Esophagus squamous epithelium (tissue), 4 donors: ENCODE measurements at regions not wholly inside any gene's neighbourhood (a gene's known extent, or its start where the extent isn't known, plus 50 kb on each side); places are given as distances from the start of the nearest gene placed in this dataset.

Experiments used
- POLR2A ChIP-seq, 4 donors: fragments of 450-650 bp; IDR thresholded peaks; one replicate each; pipeline ENCODE4 v1.6.1; 2017; ENCODE audit warnings: antibody characterized with exemption in 4 of 4, mild to moderate bottlenecking in 4 of 4, moderate library complexity in 3 of 4
- TF ChIP-seq, protein P1 (sequence below), 6 experiments: fragments of 450-650 bp in 4 of 6; fragments of 200-600 bp in 2 of 6; sonication (generic) in 2 of 6; IDR thresholded peaks; one replicate each; pipeline ENCODE4 v1.5.1; 2016 to 2019; ENCODE audit warnings: antibody characterized with exemption in 6 of 6, mild to moderate bottlenecking in 4 of 6, moderate library complexity in 4 of 6

DNA sequence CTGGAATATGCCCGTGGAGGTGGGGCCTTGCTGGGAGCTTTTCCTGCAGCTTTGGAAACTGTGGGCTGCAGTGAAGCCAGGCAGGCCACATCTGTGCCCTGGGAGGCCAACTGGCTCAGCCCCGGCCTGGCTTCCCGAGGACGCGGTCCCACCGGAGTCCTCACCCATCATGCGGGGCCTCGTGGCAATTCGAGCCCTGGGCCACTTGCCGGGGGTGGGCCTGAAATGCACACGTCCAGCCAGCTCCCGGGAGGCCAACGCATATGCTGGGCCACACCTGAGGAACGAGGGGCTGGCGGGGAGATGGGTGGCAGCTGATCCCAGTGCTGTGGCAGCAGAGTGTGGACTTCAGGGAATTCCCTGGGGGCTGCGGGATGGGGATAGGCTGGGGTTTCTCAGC is 172.4 kb upstream of the GSE1 start:
- no peak for TF ChIP-seq POLR2A (IDR thresholded peaks at IDR 0.05)
- TF ChIP-seq, protein P1, sequence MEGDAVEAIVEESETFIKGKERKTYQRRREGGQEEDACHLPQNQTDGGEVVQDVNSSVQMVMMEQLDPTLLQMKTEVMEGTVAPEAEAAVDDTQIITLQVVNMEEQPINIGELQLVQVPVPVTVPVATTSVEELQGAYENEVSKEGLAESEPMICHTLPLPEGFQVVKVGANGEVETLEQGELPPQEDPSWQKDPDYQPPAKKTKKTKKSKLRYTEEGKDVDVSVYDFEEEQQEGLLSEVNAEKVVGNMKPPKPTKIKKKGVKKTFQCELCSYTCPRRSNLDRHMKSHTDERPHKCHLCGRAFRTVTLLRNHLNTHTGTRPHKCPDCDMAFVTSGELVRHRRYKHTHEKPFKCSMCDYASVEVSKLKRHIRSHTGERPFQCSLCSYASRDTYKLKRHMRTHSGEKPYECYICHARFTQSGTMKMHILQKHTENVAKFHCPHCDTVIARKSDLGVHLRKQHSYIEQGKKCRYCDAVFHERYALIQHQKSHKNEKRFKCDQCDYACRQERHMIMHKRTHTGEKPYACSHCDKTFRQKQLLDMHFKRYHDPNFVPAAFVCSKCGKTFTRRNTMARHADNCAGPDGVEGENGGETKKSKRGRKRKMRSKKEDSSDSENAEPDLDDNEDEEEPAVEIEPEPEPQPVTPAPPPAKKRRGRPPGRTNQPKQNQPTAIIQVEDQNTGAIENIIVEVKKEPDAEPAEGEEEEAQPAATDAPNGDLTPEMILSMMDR (IDR thresholded peaks at IDR 0.05): no peak
